ENCODE measurements at regions not wholly inside any gene's neighbourhood (a gene's known extent, or its start where the extent isn't known, plus 50 kb on each side); places are given as distances from the start of the nearest gene placed in this dataset.

- ChIA-PET CTCF (no interaction called here), POLR2A (no interaction called here)
- H3K4me3 ChIP-seq (ENCODE audit: control insufficient read depth in 1 of 2, extremely low read depth in 1 of 2, low read length in 1 of 2): no peak overlapping the region
- no peak overlapping the region for H3K27ac ChIP-seq (ENCODE audit: low read length)
- H3K9me3 ChIP-seq: no peaks in the 10 kb centered on the region
- Mint-ChIP-seq H3K9me3 (no peaks in the 10 kb centered on the region), H3K27me3 (no peaks in the 10 kb centered on the region), H3K4me3 (no peak overlapping the region), H3K36me3 (no peaks in the 10 kb centered on the region), H3K27ac (no peak overlapping the region), H3K4me1 (no peaks in the 10 kb centered on the region)
- DNase-seq (no peak), ATAC-seq (replicated peaks in 1 of 4) (no peak)
- H3K36me3 ChIP-seq (ENCODE audit: control insufficient read depth in 2 of 2, extremely low read depth in 1 of 2, insufficient read depth in 1 of 2, low read length in 1 of 2): no peaks in the 10 kb centered on the region
- no peaks in the 10 kb centered on the region for H3K27me3 ChIP-seq (replicated peaks in 1 of 2; ENCODE audit: control insufficient read depth in 2 of 2, extremely low read depth in 1 of 2, insufficient read depth in 2 of 2, low read length in 1 of 2)
- no CpG with 5 or more reads among the region's 1 CpG for WGBS (ENCODE audit: insufficient coverage)
- no peaks in the 10 kb centered on the region for H3K4me1 ChIP-seq (ENCODE audit: control insufficient read depth in 1 of 2, extremely low read depth in 1 of 2, insufficient read depth in 2 of 2, low read length in 2 of 2)
These were observed 222.4 kb downstream of the PIK3C3 start for GRCh38 chr18:42177390-42177789.

- no peaks in the 10 kb centered on the region for H3K4me1 Mint-ChIP-seq
- H3K27ac Mint-ChIP-seq: no peak overlapping the region
- Histone ChIP-seq H3K27me3 (replicated peaks in 1 of 2; ENCODE audit: control insufficient read depth in 2 of 2, extremely low read depth in 1 of 2, insufficient read depth in 2 of 2, low read length in 1 of 2) (no peaks in the 10 kb centered on the region), H3K27ac (ENCODE audit: low read length) (no peak overlapping the region), H3K9me3 (no peaks in the 10 kb centered on the region), H3K36me3 (ENCODE audit: control insufficient read depth in 2 of 2, extremely low read depth in 1 of 2, insufficient read depth in 1 of 2, low read length in 1 of 2) (no peaks in the 10 kb centered on the region), H3K4me1 (ENCODE audit: control insufficient read depth in 1 of 2, extremely low read depth in 1 of 2, insufficient read depth in 2 of 2, low read length in 2 of 2) (no peaks in the 10 kb centered on the region), H3K4me3 (ENCODE audit: control insufficient read depth in 1 of 2, extremely low read depth in 1 of 2, low read length in 1 of 2) (no peak overlapping the region)
- ATAC-seq (replicated peaks in 1 of 4): no peak
- H3K36me3 Mint-ChIP-seq: no peaks in the 10 kb centered on the region
- H3K4me3 Mint-ChIP-seq: no peak overlapping the region
- no peaks in the 10 kb centered on the region for H3K9me3 Mint-ChIP-seq
- no peak for DNase-seq
- ChIA-PET POLR2A (no interaction called here), CTCF (no interaction called here)
- WGBS (ENCODE audit: insufficient coverage): 89% methylated on average over 1 of the region's 1 CpG
- no peaks in the 10 kb centered on the region for H3K27me3 Mint-ChIP-seq
These were observed 223.5 kb downstream of the PIK3C3 start for GRCh38 chr18:42178376-42179080.

- H3K27ac ChIP-seq (ENCODE audit: low read length): no peak overlapping the region
- ChIA-PET CTCF (no interaction called here), POLR2A (no interaction called here)
- Mint-ChIP-seq H3K4me3 (no peak overlapping the region), H3K27me3 (no peaks in the 10 kb centered on the region), H3K27ac (no peak overlapping the region), H3K4me1 (no peaks in the 10 kb centered on the region), H3K36me3 (no peaks in the 10 kb centered on the region), H3K9me3 (no peaks in the 10 kb centered on the region)
- ATAC-seq (replicated peaks in 1 of 4): no peak
- WGBS (ENCODE audit: insufficient coverage): 90% methylated on average over 2 of the region's 6 CpGs
- no peaks in the 10 kb centered on the region for H3K9me3 ChIP-seq
- H3K4me1 ChIP-seq (ENCODE audit: control insufficient read depth in 1 of 2, extremely low read depth in 1 of 2, insufficient read depth in 2 of 2, low read length in 2 of 2): no peaks in the 10 kb centered on the region
- H3K36me3 ChIP-seq (ENCODE audit: control insufficient read depth in 2 of 2, extremely low read depth in 1 of 2, insufficient read depth in 1 of 2, low read length in 1 of 2): no peaks in the 10 kb centered on the region
- no peak overlapping the region for H3K4me3 ChIP-seq (ENCODE audit: control insufficient read depth in 1 of 2, extremely low read depth in 1 of 2, low read length in 1 of 2)
- no peak for DNase-seq
- H3K27me3 ChIP-seq (replicated peaks in 1 of 2; ENCODE audit: control insufficient read depth in 2 of 2, extremely low read depth in 1 of 2, insufficient read depth in 2 of 2, low read length in 1 of 2): no peaks in the 10 kb centered on the region
These were observed 224.6 kb downstream of the PIK3C3 start for GRCh38 chr18:42179542-42180121.

GRCh38 chr18:42181474-42181873 lies 226.4 kb downstream of the PIK3C3 start:
- Mint-ChIP-seq H3K4me3 (no peak overlapping the region), H3K4me1 (no peaks in the 10 kb centered on the region), H3K27me3 (no peaks in the 10 kb centered on the region), H3K36me3 (peaks cover 4% of the 10 kb centered on the region), H3K9me3 (no peaks in the 10 kb centered on the region), H3K27ac (no peak overlapping the region)
- POLR2A ChIA-PET: no interaction called here
- Histone ChIP-seq H3K9me3 (no peaks in the 10 kb centered on the region), H3K27me3 (replicated peaks in 1 of 2; ENCODE audit: control insufficient read depth in 2 of 2, extremely low read depth in 1 of 2, insufficient read depth in 2 of 2, low read length in 1 of 2) (no peaks in the 10 kb centered on the region), H3K36me3 (ENCODE audit: control insufficient read depth in 2 of 2, extremely low read depth in 1 of 2, insufficient read depth in 1 of 2, low read length in 1 of 2) (no peaks in the 10 kb centered on the region), H3K27ac (ENCODE audit: low read length) (no peak overlapping the region), H3K4me3 (ENCODE audit: control insufficient read depth in 1 of 2, extremely low read depth in 1 of 2, low read length in 1 of 2) (no peak overlapping the region), H3K4me1 (ENCODE audit: control insufficient read depth in 1 of 2, extremely low read depth in 1 of 2, insufficient read depth in 2 of 2, low read length in 2 of 2) (no peaks in the 10 kb centered on the region)
- 93% methylated on average over 2 of the region's 3 CpGs for WGBS (ENCODE audit: insufficient coverage)
- no peak for ATAC-seq (replicated peaks in 1 of 4)
- DNase-seq: no peak
- CTCF ChIA-PET: no interaction called here

GRCh38 chr18:42182728-42183700 lies 228.0 kb downstream of the PIK3C3 start:
- no peaks in the 10 kb centered on the region for H3K27me3 Mint-ChIP-seq
- Histone ChIP-seq H3K27me3 (replicated peaks in 1 of 2; ENCODE audit: control insufficient read depth in 2 of 2, extremely low read depth in 1 of 2, insufficient read depth in 2 of 2, low read length in 1 of 2) (no peaks in the 10 kb centered on the region), H3K36me3 (ENCODE audit: control insufficient read depth in 2 of 2, extremely low read depth in 1 of 2, insufficient read depth in 1 of 2, low read length in 1 of 2) (no peaks in the 10 kb centered on the region), H3K4me3 (ENCODE audit: control insufficient read depth in 1 of 2, extremely low read depth in 1 of 2, low read length in 1 of 2) (no peak overlapping the region), H3K27ac (ENCODE audit: low read length) (no peak overlapping the region), H3K9me3 (no peaks in the 10 kb centered on the region), H3K4me1 (ENCODE audit: control insufficient read depth in 1 of 2, extremely low read depth in 1 of 2, insufficient read depth in 2 of 2, low read length in 2 of 2) (no peaks in the 10 kb centered on the region)
- WGBS (ENCODE audit: insufficient coverage): 67% methylated on average over 1 of the region's 7 CpGs
- POLR2A ChIA-PET: no interaction called here
- CTCF ChIA-PET: no interaction called here
- no peak for DNase-seq
- H3K36me3 Mint-ChIP-seq: peaks cover 4% of the 10 kb centered on the region
- no peak for ATAC-seq (replicated peaks in 1 of 4)
- H3K27ac Mint-ChIP-seq: no peak overlapping the region
- H3K4me1 Mint-ChIP-seq: no peaks in the 10 kb centered on the region
- no peaks in the 10 kb centered on the region for H3K9me3 Mint-ChIP-seq
- H3K4me3 Mint-ChIP-seq: no peak overlapping the region

- Mint-ChIP-seq H3K36me3 (peaks cover 4% of the 10 kb centered on the region), H3K9me3 (no peaks in the 10 kb centered on the region), H3K27me3 (no peaks in the 10 kb centered on the region), H3K27ac (no peak overlapping the region), H3K4me3 (no peak overlapping the region), H3K4me1 (no peaks in the 10 kb centered on the region)
- no peak for ATAC-seq (replicated peaks in 1 of 4)
- ChIA-PET POLR2A (no interaction called here), CTCF (no interaction called here)
- no peaks in the 10 kb centered on the region for H3K9me3 ChIP-seq
- no peaks in the 10 kb centered on the region for H3K4me1 ChIP-seq (ENCODE audit: control insufficient read depth in 1 of 2, extremely low read depth in 1 of 2, insufficient read depth in 2 of 2, low read length in 2 of 2)
- WGBS (ENCODE audit: insufficient coverage): 64% methylated on average over 3 of the region's 4 CpGs
- H3K36me3 ChIP-seq (ENCODE audit: control insufficient read depth in 2 of 2, extremely low read depth in 1 of 2, insufficient read depth in 1 of 2, low read length in 1 of 2): no peaks in the 10 kb centered on the region
- DNase-seq: no peak
- no peak overlapping the region for H3K4me3 ChIP-seq (ENCODE audit: control insufficient read depth in 1 of 2, extremely low read depth in 1 of 2, low read length in 1 of 2)
- H3K27ac ChIP-seq (ENCODE audit: low read length): no peak overlapping the region
- no peaks in the 10 kb centered on the region for H3K27me3 ChIP-seq (replicated peaks in 1 of 2; ENCODE audit: control insufficient read depth in 2 of 2, extremely low read depth in 1 of 2, insufficient read depth in 2 of 2, low read length in 1 of 2)
These were observed 228.7 kb downstream of the PIK3C3 start for GRCh38 chr18:42183746-42184145.

All from T-cell (primary cell).